HG03521 (cell line): ENCODE measurements at regions not wholly inside any gene's neighbourhood (a gene's known extent, or its start where the extent isn't known, plus 50 kb on each side); places are given as distances from the start of the nearest gene placed in this dataset.

Source experiments
- ATAC-seq: cut with Tn5 transposase; IDR thresholded peaks from one replicate; pipeline ENCODE4 v1.9.1; 2021; ENCODE audit warnings: mild to moderate bottlenecking, moderate library complexity; ENCODE audit not compliant: unreplicated experiment

DNA sequence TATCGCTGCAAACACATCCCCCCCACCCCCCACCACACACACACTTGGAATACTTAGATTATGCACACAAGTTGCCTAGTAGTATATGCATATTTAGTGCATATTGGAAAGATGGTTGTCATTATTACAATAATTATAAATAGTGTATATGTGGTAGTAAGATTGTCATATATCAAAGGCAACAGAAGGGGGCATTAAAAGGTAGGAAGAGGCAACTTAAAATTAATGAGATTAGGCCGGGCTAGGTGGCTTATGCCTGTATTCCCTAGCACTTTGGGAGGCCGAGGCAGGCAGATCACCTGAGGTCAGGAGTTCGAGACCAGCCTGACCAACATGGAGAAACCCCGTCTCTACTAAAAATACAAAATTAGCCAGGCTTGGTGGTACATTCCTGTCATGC is 52.1 kb downstream of the GSC start:
- no peak for ATAC-seq

DNA sequence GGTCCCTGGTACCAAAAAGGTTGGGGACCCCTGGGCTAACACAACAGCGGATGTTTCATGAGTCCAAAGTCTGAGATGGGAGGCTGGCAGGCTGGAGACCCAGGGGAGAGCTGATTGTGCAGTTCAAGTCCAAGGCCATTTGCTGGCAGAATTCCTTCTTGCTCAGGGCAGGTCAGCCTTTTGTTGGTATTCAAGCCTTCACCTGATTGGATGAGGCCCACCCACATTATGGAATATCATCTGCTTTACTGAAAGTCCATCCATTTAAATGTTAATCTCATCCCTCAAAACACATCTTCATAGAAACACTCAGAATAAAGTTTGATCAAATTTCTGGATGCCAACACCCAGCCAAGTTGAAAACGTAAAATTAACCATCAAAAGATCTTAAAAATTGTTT is 52.9 kb downstream of the GSC start:
- ATAC-seq: no peak

DNA sequence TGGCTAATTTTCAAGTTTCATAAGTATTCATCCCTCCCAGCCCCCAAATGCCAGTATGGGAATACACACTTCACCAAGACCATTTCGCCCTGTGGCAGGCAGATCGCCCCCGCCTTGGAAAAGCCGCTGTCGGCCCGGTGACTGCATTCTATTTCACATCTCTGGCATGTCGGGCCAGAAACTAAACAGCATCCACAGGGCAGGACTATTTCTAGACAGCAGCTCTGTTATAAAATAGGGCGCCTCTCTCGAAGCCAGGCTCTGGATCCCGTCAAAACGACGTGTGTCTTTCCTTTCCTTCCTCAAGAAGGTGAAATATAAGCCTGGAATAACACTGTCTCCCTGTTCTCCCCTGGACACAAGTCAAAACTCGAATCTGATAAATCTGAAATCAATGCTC is 56.8 kb downstream of the GSC start:
- no peak for ATAC-seq

DNA sequence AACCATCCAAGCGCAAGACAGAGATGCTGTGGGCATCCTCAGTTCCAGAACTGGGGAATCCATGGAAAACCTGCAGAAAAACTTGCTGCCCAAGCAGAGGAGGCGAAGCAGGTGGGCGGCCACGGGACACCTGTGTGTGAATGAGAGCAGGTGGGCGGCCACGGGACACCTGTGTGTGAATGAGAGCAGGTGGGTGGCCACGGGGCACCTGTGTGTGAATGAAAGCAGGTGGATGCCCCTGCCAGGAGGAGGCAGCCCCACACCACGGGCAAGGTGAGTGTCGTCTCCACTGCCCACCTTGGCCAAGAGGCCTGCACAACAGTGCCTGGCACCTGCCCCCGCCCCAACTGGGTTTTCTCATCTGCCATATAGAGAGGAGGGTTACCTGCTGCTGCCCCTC is 59.2 kb downstream of the GSC start:
- ATAC-seq: no peak

DNA sequence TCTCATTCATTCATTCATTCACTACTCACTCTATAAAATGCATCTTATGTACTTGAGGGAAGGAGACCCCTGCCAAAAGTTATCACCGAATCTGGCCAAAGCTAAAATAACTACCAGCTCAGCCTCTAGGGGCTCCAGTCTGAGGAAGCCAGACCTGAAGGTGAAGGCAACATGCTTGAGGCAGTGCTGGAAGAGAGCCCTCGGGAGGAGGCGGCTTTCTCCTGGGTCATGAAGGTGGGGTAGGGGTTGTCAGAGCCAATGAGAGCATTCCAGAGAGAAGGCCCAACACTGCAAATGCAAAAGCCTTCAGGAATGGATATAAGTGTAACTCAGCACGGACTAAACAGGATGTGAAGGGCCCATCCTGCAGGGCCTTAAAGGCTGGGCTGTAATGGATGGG is 62.4 kb downstream of the GSC start:
- no peak for ATAC-seq

DNA sequence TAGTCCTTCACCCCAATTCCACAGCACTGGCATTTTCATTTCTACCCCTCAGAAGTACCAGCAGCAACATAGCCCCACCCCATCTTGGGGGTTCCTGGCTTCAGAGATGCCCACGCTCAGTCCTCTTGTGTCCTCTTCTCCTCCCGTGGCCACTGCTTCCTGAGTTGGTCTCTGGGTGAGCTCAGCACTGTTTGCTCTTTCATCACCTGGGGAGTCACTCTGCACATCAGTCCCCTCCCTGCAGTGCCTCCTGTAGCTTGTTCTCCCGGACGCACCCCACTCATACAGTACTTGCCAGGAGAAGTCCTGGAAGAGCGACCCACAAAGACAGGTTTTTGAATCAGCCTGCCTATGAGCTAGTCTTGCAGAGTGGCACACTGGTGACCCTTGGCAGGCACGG is 63.8 kb downstream of the GSC start:
- no peak for ATAC-seq

DNA sequence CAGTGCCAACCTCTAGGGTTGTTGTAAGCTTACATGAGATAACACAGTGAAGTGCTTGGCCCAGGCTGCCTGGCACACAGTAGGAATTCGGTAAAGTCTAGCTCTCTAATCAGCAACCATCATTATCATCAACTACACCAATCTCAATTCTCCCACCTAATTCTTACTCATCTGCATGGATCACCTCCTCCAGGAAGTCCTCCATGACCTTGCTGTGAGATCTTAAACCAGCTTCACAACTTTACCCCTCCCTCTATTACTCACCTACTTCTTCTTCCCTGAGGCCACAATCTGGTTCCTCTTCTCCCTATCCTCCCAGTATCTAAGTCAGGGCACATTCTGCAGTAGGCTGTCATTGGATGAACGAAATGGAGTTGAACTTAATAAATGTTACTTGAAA is 67.3 kb downstream of the GSC start:
- no peak for ATAC-seq

DNA sequence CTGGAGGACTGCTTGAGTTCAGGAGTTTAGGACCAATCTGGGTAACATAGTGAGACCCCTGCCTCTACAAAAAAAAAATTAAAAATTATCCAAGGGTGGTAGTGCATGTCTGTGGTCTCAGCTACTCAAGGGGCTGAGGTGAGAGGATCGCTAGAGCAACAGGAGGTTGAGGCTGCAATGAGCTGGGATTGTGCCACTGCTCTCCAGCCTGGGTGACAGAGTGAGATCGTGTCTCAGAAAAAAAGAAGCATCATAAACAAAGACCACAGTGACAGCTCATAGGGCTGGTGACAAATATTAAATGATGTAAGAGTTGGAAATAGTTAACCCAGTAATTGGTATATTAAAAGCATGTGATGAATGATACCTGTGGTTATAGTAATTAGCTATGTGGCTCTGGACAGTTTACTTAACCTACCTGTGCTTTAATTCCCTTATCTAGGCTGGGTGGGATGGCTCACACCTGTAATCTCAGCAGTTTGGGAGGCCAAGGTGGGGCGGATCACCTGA is 68.0 kb downstream of the GSC start:
- no peak for ATAC-seq

DNA sequence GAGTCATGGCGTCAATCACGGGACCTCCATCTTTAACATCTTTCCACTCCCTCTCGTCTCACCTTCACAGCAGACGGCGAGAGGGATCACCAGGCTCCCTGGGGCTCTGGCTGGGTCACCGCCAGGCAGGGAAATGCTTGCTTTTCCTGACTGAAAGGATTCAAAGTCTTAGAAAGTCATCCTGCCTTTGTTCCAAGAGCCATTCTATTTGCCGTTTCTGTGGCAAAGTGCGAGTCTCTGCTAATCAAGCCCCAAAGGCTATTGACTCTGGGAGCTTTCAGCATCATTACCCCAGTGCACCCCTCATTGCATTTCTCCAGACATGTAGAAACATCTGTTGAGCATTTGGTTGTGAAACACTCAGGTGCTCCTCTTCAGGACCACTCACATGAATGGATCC is 69.6 kb downstream of the GSC start:
- ATAC-seq: no peak

DNA sequence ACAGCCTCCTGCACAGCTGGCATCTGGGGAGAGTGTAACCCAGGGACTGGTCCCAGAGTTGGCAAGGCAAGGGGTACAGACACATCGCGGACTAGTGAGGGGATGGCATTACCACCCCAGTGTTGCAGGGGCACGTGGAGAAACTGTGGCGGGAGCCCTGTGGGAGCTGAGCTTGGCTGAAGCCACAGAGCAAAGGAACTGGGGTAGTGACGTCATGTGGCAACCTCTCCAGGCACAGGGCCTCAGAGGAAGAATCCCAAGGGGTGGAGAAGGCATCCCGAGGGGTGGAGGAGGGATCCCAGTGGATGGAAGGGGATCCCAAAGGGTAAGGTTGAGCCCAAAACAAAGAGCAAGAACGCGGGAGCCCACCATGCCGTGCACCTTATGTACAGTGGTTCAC is 70.1 kb downstream of the GSC start:
- no peak for ATAC-seq

DNA sequence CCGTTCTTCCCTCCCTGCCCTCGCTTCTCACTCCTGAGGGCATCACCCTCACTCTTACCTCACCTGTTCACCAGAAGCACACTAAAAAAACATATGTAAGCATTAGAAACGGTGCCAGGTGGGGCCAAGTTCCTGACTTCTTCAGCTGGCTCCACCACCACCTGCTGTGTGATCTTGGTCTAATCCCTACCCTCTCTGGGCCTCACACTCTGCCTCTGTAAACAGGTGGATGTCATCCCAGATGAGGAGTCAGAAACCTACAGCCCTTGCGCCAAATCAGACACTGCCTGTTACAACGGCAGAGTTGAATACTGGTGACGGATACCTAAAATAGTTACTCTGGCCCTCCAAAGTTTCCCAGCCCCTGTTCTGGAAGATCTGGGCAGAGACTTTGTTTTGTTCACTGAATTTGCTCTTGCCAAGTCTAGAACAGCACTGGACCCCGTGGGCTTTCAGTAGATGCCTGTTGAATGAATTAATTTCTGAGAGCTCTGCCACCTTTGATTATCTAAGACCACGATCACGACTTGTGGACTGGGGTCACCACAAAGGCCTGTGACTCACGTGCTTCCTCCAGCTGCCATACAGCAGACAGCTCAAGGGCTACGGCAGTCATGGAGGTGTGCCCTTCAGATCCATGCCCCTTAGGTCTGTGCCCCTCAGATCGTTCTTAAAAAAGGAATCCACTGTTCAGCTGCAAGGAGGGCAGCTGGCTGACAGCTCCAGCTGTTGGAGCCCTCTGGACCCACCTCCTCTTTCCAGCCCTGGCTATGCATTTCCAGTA is 71.9 kb downstream of the GSC start:
- no peak for ATAC-seq

DNA sequence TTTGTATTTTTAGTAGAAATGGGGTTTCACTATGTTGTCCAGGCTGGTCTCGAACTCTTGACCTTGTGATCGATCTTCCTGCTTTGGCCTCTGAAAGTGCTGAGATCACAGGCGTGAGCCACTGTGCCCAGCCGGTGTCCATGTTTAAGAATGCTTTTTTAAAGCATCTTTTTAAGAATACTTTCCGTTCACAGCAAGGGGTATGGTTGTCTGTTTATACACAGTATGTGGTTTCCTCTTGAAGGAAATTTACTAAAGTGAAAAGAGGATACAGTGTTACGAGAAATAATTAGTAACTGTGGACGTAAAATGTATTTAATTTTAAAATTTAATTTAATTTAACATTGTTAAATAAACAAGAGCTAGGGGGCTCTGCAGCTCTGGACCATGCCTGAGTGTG is 73.4 kb downstream of the GSC start:
- ATAC-seq: no peak

DNA sequence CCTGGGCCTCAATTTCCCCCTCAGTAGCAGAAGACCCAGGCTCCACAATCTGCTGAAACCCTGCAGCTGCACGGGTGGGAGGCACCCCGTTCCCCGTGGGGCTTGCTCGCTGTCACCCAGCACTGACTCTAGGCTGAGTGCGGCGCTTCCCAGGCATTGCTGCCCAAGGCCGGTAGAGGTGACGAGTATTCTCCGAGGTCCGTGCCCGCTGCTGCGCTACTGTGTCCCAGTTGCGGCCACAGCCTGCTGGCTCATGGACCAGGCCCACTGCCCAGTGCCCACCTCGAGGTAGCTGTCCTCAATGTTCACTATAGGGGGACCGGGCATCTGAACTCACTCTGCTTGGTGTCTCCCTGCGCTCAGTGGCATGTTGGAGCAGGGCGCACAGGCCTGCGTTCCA is 74.7 kb downstream of the GSC start:
- ATAC-seq: no peak

DNA sequence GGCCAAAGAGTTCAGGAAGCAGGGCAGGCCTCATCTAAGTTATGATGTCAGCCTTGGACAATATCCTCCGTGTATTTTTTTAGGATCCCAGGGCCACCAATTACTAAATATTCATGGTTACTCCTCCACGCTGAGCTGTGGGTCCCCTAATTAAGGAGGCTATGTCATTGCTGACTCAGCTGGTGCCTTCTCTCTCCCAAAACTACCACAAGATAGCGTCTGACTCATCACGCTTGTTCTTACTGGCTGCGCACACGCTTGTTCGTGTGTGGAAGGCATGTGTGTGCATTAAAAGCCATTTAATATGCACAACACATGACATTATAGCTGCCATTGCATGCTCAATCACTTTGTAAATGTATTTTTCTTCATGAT is 78.3 kb downstream of the GSC start:
- ATAC-seq: no peak

DNA sequence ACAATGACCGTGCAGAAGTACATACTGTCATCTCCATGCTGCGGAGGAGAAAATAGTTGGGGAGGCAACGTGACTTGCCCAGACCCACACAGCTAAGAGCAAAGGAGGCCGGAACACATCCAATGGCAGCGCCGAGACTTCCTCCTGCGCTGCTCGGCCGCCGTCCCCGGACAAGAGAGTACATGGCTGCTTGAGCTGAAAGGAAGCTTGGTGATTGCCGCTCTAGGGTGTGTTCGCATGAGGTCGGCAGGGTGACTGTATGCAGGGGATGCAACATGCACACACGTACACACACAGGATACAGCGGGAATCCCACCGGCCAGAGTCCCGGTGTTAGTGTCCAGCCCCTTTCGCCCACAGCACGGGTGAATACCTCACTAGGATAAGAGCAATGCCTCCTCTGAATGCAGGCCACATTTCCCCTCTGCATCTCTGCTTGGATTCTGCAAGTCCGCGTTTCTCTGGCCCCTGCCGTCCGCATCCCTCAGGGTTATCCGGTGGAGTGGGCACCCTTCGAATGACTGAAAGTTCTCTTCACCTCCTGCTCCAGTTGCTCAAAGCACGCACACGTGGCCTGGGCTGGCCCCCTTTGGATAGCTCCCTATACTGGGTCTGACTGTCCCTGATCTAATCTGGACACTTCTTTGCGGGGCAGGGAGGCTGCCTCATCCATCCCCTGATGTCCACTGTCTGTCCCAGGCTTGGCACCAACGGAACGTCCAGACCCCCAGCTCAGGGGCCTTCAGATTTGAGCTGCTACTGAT is 78.8 kb downstream of the GSC start:
- no peak for ATAC-seq

DNA sequence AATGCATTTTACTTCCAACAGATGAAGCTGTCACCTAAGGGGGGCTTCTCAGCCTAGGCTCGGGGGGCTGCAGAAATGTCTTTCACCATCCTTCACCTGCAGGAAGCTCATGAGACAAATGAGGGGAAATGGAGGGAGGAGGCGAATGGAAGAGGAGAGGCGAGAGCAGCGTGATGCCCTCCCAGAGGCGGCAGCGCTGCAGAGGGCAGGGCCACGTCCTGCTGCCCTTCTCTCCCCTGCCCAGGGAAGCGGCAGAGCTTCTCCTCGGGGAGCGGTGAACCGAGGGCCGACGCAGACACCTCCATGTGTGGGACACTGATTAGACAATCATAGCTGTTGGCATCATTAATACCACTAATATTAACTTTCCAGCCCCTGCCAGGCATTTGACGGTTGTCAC is 78.3 kb downstream of the SERPINA3 start:
- no peak for ATAC-seq

DNA sequence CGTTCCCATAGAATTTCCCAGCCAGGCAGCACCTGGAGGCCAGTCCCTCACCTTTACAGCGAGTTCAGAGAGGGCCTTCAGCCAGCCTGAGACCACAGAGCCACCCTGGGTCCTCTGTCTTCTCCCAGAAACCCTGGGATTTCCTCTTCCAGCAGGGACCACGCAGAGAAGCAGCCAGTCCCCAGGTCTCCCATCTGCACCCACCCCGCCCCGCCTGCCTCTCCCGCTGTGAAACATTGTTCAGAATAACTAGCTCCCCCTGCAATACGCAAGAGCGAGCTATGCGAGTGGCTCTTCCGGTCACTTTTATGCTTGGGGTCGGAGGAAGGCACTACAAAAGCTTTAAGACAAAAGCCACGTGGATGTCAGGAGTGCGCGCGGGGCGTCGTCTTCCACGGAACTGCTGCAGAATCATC is 77.8 kb downstream of the SERPINA3 start:
- ATAC-seq: no peak

DNA sequence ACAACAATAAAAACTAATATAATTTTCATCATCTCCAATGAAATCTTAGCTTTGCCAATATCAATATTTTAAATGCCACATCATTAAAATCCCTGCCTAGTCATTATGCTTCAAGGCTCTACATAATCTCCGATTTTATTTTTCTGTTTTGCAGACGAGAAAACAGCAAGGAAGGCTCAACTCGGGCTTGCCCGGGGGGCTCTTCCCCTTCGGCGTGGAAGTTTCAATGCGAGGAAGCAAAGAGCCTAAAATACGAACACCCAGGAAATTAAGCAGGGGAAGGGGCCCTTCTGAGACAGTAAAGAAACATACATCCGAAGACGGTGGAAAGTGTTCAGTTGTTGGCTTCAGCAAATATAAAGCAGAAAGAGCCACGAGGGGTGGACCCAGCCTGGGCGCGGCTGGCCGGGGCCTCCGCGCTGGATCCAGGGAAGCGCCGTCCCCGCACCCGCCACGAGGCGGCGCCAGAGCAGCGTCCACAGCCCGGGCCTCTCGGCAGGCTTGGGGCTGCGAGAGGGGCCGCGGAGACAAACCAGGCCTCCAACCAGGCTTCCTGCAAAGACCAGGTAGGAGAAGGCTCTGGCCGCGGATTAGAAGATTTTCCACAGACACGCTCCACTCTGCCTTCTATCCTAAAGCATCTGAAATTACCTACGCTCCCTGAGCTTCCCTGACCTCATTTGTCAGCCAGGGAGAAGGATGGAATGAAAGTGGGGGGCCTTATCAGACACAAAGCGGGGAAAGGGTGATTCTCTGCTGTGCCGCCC is 77.2 kb downstream of the SERPINA3 start:
- peak; percentile 85 for ATAC-seq

DNA sequence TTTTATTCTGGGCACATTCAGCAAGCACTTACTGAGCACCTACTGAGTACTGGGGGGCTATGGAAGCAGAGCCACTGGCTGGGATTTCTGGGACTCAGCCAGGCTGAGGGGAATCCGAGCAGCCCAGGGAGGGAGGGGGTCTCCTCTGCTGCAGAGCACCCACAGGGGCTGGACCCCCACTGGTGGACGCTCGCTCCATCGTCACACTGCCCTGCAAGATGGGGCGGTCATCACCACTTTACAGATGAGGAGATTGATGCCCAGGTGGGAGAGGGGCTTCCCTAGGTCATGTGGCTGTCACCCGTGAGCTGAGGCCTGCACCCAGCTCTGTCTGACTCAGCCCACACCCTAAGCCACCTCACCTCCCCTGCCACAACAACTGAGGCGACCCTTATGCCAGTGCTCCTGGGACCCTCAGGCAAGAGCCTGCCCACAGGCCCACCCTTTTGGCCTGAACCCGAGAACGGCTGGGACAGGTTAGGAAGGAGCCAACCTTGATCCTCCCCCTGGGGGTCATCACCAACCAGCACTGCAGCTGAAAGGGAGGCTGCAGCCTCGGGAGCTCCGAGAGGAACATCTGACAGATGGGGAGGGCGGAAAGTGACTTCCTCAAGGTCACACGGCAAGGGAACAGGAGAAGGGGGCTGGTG is 74.4 kb downstream of the SERPINA3 start:
- ATAC-seq: no peak

DNA sequence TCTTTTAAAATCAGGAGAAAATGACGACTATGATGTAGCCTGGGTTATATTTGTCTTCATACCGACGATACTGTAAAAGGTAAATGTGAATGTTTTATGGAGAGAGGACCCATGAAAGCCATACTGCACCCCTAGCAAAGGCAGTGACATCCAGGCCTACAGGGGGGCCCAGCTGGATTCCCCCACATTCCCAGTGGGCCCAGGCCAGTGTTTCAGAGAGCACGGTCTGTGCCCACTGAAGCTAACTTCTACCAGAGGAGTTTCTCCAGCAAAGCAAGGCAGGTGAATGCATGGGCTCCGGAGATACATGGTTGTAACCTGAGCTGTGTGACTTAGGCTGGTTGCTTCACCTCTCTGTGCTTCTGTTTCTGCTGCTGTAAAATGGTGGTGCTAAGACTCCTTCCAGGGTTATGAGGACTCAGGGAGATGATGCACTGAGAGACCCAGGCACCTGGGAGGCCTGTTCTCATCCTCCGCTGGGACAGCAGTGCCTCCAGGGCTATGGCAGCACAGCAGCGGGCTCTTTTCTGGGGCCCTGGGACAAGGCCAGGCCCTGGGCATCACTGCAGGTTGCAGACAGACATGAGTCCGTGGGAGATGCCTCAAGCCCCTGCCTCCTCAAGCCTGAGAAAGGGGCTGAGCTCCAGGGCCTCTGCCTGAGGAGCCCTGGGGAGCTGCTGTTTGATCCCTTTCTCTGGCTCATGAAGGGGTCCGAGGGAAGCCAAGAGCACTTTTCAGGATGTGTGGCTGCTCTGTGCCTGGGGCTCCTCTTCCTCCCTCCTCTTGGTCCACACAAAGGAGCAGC is 73.7 kb downstream of the SERPINA3 start:
- ATAC-seq: no peak
